Tibial artery (tissue), 4 donors: ENCODE measurements at regions not wholly inside any gene's neighbourhood (a gene's known extent, or its start where the extent isn't known, plus 50 kb on each side); places are given as distances from the start of the nearest gene placed in this dataset.

Source experiments
- DNase-seq, 2 donors: peaks; one replicate each; pipeline ENCODE4 v3.0.0-alpha.2; 2019
- H3K27ac ChIP-seq, 2 donors: fragments of 200-600 bp; sonication (generic) in 1 of 2; 1 replicate in 1 of 2; 2 replicates in 1 of 2; pipeline ENCODE4 v1.5.1; 2018 to 2019; ENCODE audit warnings: mild to moderate bottlenecking in 1 of 2
- H3K27me3 ChIP-seq, 2 donors: fragments of 200-600 bp; sonication (generic) in 1 of 2; one replicate each; pipeline versions ENCODE4 v1.5.1 to v1.6.0; 2016 to 2019
- H3K36me3 ChIP-seq, 3 donors: fragments of 200-600 bp; sonication (generic) in 2 of 3; one replicate each; pipeline ENCODE4 v1.5.1; 2016 to 2019; ENCODE audit warnings: mild to moderate bottlenecking in 2 of 3
- H3K4me1 ChIP-seq, 4 donors: fragments of 200-600 bp; sonication (generic) in 2 of 4; 1 replicate in 3 of 4; 2 replicates in 1 of 4; pipeline ENCODE4 v1.5.1; 2016 to 2019
- H3K4me3 ChIP-seq, 2 donors: fragments of 200-600 bp; sonication (generic) in 1 of 2; 1 replicate in 1 of 2; 2 replicates in 1 of 2; pipeline ENCODE4 v1.5.1; 2018 to 2019; ENCODE audit warnings: mild to moderate bottlenecking in 2 of 2
- H3K9me3 ChIP-seq, 3 donors: fragments of 200-600 bp; sonication (generic) in 1 of 3; one replicate each; pipeline ENCODE4 v1.5.1; 2016 to 2019
- intact Hi-C: fragments of 100-400 bp; cut with DNase I; formaldehyde crosslinking; loops from one replicate; pipeline ENCODE4 v1.15.0; 2023; ENCODE audit warnings: low total_unique reads
- TF ChIP-seq, protein P1 (sequence below), 2 experiments: fragments of 200-600 bp in 1 of 2; fragments of 450-650 bp in 1 of 2; IDR thresholded peaks; one replicate each; pipeline ENCODE4 v1.5.1; 2017 to 2019; ENCODE audit warnings: antibody characterized with exemption in 2 of 2, mild to moderate bottlenecking in 1 of 2, moderate library complexity in 1 of 2

DNA sequence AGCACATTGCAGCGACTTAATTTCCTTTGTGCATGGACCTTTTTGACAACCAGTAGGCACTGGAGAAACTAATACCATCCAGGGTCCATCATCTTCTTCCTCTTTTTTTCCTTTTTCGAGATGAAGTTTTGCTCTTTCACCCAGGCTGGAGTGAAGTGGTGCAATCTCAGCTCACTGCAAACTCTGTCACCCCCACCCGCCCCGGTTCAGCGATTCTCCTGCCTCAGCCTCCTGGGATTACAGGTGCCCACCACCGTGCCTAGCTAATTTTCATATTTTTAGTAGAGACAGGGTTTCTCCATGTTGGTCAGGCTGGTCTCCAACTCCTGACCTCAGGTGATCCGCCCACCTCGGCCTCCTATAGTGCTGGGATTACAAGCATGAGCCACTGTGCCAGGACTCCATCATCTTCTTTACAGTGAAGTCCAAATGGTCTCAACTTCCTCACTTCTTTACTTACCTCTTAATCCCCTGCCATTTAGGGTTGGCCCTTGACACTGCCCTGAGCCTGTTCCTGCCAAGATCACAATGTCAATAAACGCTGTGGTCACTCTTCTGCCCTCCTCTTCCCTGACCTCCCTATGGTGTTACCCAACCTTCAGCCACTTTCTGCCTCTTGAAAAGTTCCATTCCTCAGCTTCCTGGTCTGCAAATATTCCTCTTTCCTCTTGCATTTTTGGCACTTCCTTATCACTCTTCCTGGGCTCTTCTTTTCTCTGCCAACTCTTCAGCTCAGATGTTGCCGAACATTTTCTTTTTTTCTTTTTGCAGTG lies 119.8 kb upstream of the SLC34A2 start:
- Histone ChIP-seq H3K36me3 (no peaks in the 10 kb centered on the region), H3K27ac (no peak overlapping the region), H3K9me3 (no peaks in the 10 kb centered on the region), H3K27me3 (no peaks in the 10 kb centered on the region), H3K4me3 (no peak overlapping the region), H3K4me1 (no peaks in the 10 kb centered on the region)
- intact Hi-C loops: no loop called here
- TF ChIP-seq, protein P1, sequence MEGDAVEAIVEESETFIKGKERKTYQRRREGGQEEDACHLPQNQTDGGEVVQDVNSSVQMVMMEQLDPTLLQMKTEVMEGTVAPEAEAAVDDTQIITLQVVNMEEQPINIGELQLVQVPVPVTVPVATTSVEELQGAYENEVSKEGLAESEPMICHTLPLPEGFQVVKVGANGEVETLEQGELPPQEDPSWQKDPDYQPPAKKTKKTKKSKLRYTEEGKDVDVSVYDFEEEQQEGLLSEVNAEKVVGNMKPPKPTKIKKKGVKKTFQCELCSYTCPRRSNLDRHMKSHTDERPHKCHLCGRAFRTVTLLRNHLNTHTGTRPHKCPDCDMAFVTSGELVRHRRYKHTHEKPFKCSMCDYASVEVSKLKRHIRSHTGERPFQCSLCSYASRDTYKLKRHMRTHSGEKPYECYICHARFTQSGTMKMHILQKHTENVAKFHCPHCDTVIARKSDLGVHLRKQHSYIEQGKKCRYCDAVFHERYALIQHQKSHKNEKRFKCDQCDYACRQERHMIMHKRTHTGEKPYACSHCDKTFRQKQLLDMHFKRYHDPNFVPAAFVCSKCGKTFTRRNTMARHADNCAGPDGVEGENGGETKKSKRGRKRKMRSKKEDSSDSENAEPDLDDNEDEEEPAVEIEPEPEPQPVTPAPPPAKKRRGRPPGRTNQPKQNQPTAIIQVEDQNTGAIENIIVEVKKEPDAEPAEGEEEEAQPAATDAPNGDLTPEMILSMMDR (IDR thresholded peaks at IDR 0.05): no peak
- DNase-seq: no peak

DNA sequence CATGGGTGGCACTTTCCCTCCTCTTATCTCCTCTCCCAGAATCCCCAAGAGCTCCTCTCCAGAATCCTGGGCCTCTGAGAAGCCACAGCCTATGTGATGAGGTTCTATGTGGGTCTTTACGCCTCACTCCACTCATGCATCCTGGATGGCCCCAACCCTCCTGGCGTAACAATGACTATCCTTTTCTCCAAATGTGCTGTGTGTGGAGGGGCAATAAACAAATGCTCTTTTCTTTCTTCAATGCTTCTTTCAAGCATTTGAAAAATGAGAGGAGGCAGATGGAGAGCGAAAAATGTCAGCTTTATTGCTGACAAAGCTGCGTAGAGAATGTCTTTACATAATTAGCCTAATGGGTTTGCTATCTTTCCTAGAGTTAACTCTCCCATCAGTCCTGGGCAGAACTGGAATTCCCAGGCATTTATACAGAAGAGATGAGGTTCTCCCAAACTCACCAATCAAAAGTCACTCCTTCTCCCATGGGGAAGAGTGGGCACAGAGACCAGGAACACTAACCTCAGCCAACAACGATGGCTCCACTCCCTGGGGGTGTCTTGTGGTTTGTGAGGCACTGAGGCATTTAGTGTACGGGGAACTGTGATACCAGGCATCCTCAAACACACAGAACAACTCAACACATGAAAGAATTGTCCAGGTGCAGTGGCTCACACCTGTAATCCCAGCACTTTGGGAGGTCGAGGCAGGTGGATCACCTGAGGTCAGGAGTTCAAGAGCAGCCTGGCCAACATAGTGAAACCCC lies 118.9 kb upstream of the SLC34A2 start:
- H3K36me3 ChIP-seq: no peaks in the 10 kb centered on the region
- no peaks in the 10 kb centered on the region for H3K9me3 ChIP-seq
- no peak overlapping the region for H3K4me3 ChIP-seq
- intact Hi-C loops: no loop called here
- no peak overlapping the region for H3K27ac ChIP-seq
- TF ChIP-seq, protein P1 (IDR thresholded peaks at IDR 0.05): no peak
- no peaks in the 10 kb centered on the region for H3K27me3 ChIP-seq
- no peak for DNase-seq
- H3K4me1 ChIP-seq: no peaks in the 10 kb centered on the region

DNA sequence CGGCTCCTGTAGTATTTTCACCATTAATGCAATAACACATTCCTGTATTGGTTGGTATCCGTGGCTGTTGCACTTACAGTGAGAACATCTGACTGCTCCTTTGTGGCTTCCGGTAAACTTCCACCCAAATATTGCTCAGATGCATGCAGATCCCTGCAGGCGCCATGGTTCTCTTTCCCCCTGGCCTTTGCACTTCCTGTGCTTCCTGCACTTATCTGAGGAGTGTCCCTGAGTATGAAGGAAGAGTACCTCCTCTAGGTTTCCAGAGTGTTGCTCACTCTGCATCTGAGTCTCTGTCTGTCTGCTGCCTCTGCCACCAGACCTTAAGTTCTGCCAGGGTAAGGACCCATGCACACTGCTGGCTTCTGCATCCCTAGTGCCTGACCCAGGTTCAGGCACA lies 117.2 kb upstream of the SLC34A2 start:
- Histone ChIP-seq H3K27me3 (no peaks in the 10 kb centered on the region), H3K9me3 (no peaks in the 10 kb centered on the region), H3K27ac (no peak overlapping the region), H3K36me3 (no peaks in the 10 kb centered on the region), H3K4me3 (no peak overlapping the region), H3K4me1 (no peaks in the 10 kb centered on the region)
- TF ChIP-seq, protein P1 (IDR thresholded peaks at IDR 0.05): no peak
- no peak for DNase-seq
- intact Hi-C loops: no loop called here

DNA sequence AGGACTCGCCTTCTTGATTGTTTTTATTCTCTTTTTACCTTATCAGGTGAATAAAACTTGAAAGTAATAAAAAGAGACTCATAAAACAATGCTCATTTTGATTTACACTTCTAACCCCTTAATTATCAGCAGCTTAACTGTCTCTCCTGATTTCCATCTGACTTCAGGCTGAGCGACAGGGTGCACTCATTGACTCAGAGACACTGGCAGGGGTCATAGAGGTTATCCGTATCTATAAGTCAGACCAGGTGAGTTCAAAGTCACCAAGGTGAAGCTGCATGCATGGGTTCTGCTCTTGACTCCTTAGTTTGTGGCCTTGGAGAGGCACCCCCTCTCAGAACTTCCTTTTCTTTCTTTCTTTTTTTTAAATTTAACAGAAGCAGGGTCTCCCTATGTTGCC lies 116.4 kb upstream of the SLC34A2 start:
- Histone ChIP-seq H3K36me3 (no peaks in the 10 kb centered on the region), H3K27me3 (no peaks in the 10 kb centered on the region), H3K27ac (no peak overlapping the region), H3K4me1 (no peaks in the 10 kb centered on the region), H3K4me3 (no peak overlapping the region), H3K9me3 (no peaks in the 10 kb centered on the region)
- TF ChIP-seq, protein P1 (IDR thresholded peaks at IDR 0.05): no peak
- no peak for DNase-seq
- intact Hi-C loops: no loop called here

DNA sequence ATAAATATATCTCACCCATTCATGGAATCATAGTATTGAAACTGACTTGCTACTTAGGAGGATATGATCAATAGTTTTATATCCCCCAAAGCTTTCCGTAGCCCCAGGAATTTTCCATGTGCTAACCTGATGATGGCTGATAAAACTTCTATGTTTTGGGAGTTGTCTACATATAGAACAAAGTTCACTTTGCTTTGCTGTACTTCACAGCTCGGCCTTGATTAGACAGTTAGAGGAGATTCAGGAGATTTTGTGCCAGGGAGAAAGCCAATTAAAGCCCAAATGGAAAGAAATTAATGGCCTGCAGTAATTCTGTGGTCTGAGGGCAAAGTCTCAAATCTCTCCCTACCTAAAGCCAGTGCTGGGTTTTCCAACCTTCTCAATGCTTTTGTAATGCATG lies 114.9 kb upstream of the SLC34A2 start:
- TF ChIP-seq, protein P1 (IDR thresholded peaks at IDR 0.05): no peak
- DNase-seq: no peak
- H3K9me3 ChIP-seq: no peaks in the 10 kb centered on the region

More for the DNA sequence above, 114.9 kb upstream of the SLC34A2 start:
- Histone ChIP-seq H3K36me3 (no peaks in the 10 kb centered on the region), H3K4me1 (no peaks in the 10 kb centered on the region), H3K4me3 (no peak overlapping the region), H3K27me3 (no peaks in the 10 kb centered on the region), H3K27ac (no peak overlapping the region)
- intact Hi-C loops: no loop called here
